K562 (cell line): ENCODE measurements at regions not wholly inside any gene's neighbourhood (a gene's known extent, or its start where the extent isn't known, plus 50 kb on each side); places are given as distances from the start of the nearest gene placed in this dataset.

Experiments used
- ATAC-seq: fragments of 200-7000 bp; cut with Tn5 transposase; 3 replicates; pipeline ENCODE4 v1.9.1; 2020; ENCODE audit warnings: moderate library complexity
- BruUV-seq: library from RNA; stranded (reverse); fragments of 400-500 nt; replicated peaks from 2 replicates; lab custom pipeline; 2021; lab: Mats Ljungman, UMichigan
- CTCF ChIA-PET: fragments of 300-600 bp; formaldehyde crosslinking; extraction: SDS; loops from one replicate; lab custom pipeline; 2021; ENCODE audit warnings: low intra/inter-chr PET ratio; lab: Yijun Ruan, JAX
- POLR2A ChIA-PET: fragments of 300-600, 350-650 bp; sonication (Branson Sonifier 250); formaldehyde crosslinking; extraction: SDS; loops from one replicate; lab custom pipeline; 2021; ENCODE audit warnings: antibody characterized with exemption, inconsistent platforms; lab: Yijun Ruan, JAX
- DNase-seq, 4 experiments: peaks; one replicate each; pipeline versions ENCODE4 v3.0.0 to v3.0.0-alpha.2; 2011 to 2018; ENCODE audit warnings: low spot score in 3 of 4, mixed read lengths in 3 of 4; ENCODE audit errors: extremely low read depth in 1 of 4
- FAIRE-seq: peaks from 2 replicates; lab custom pipeline; 2011; peaks lifted over from hg19 to GRCh38; lab: Jason Lieb, UNC
- H2AFZ ChIP-seq: 2 replicates; pipeline ENCODE4 v1.6.0; 2011; ENCODE audit warnings: low read depth, low read length, control low read depth, inconsistent platforms
- H3K27ac ChIP-seq: fragments of 200-600 bp; 3 replicates; pipeline ENCODE4 v1.8.0; 2011; ENCODE audit warnings: low read depth, mild to moderate bottlenecking, control low read depth, inconsistent platforms, low read length, moderate library complexity, mixed read lengths; ENCODE audit errors: extremely low read depth
- H3K27me3 ChIP-seq, 2 experiments: fragments of 300-600 bp in 1 of 2; 2 replicates in 1 of 2; 3 replicates in 1 of 2; pipeline versions ENCODE4 v1.6.0 to v1.8.0; 2011; ENCODE audit warnings: inconsistent platforms in 2 of 2, low read length in 2 of 2, mild to moderate bottlenecking in 1 of 2, mixed read lengths in 1 of 2, moderate library complexity in 1 of 2; ENCODE audit not compliant: control insufficient read depth in 2 of 2, insufficient read depth in 2 of 2
- H3K36me3 ChIP-seq: fragments of 300-600 bp; 3 replicates; pipeline ENCODE4 v1.8.0; 2011; ENCODE audit warnings: mild to moderate bottlenecking, low read length, inconsistent platforms; ENCODE audit not compliant: control insufficient read depth, insufficient read depth
- H3K4me1 ChIP-seq, 2 experiments: fragments of 200-600 bp in 1 of 2; replicated peaks in 1 of 2; 2 replicates in 1 of 2; 3 replicates in 1 of 2; pipeline versions ENCODE4 v1.5.1 to v1.8.0; 2011; ENCODE audit warnings: inconsistent platforms in 2 of 2, low read length in 2 of 2, mild to moderate bottlenecking in 1 of 2, mixed read lengths in 1 of 2, moderate library complexity in 1 of 2; ENCODE audit not compliant: control insufficient read depth in 2 of 2, insufficient read depth in 2 of 2
- H3K4me2 ChIP-seq: 2 replicates; pipeline ENCODE4 v1.6.1; 2011; ENCODE audit warnings: low read length, control low read depth, inconsistent platforms, mixed read lengths; ENCODE audit not compliant: insufficient read depth
- H3K4me3 ChIP-seq: fragments of 200-600 bp; sonication (generic), shearing (Covaris generic); 2 replicates; pipeline ENCODE4 v1.5.1; 2016; ENCODE audit warnings: control low read depth, inconsistent platforms
- H3K79me2 ChIP-seq: fragments of 200-600 bp; 3 replicates; pipeline ENCODE4 v1.8.0; 2011; ENCODE audit warnings: low read length, inconsistent platforms; ENCODE audit not compliant: control insufficient read depth, insufficient read depth
- H3K9ac ChIP-seq, 2 experiments: 2 replicates each; pipeline versions ENCODE4 v1.6.0 to v1.6.1; 2011; ENCODE audit warnings: low read depth in 2 of 2, low read length in 2 of 2, control low read depth in 1 of 2, inconsistent platforms in 1 of 2, mild to moderate bottlenecking in 1 of 2, mixed read lengths in 1 of 2; ENCODE audit not compliant: insufficient read depth in 1 of 2
- H3K9me1 ChIP-seq: one replicate; pipeline ENCODE4 v1.6.0; 2011; ENCODE audit warnings: inconsistent platforms, mild to moderate bottlenecking, low read length, moderate library complexity; ENCODE audit not compliant: control insufficient read depth, insufficient read depth
- H3K9me3 ChIP-seq: replicated peaks from 2 replicates; pipeline ENCODE4 v1.5.1; 2011; ENCODE audit warnings: low read depth, low read length, inconsistent platforms; ENCODE audit not compliant: control insufficient read depth, insufficient read depth
- H4K20me1 ChIP-seq: replicated peaks from 2 replicates; pipeline ENCODE4 v1.6.1; 2011; ENCODE audit warnings: low read length, inconsistent platforms, mixed read lengths; ENCODE audit not compliant: control insufficient read depth, insufficient read depth
- ARID3A ChIP-seq: IDR thresholded peaks from 2 replicates; pipeline ENCODE4 v1.6.1; 2012; ENCODE audit warnings: low read depth, low read length, improper control_type of control experiment, borderline replicate concordance
- GABPB1 ChIP-seq: sonication (generic); formaldehyde crosslinking; IDR thresholded peaks from 2 replicates; pipeline ENCODE4 v1.8.0; 2022; ENCODE audit warnings: mild to moderate bottlenecking, missing genetic modification reagents
- JUNB ChIP-seq: fragments of 450-650 bp; formaldehyde crosslinking; conservative IDR thresholded peaks from 2 replicates; pipeline ENCODE4 v1.4.0; 2020; ENCODE audit warnings: mild to moderate bottlenecking
- KLF6 ChIP-seq: fragments of 250-450 bp; sonication (Bioruptor Pico); IDR thresholded peaks from 2 replicates; pipeline ENCODE4 v1.4.0; 2020; ENCODE audit warnings: mild to moderate bottlenecking, moderate library complexity, borderline replicate concordance
- SP2 ChIP-seq: IDR thresholded peaks from 2 replicates; pipeline ENCODE4 v1.6.1; 2011; ENCODE audit warnings: mild to moderate bottlenecking, low read depth, low read length, moderate library complexity; ENCODE audit not compliant: poor library complexity, severe bottlenecking; ENCODE audit errors: extremely low read depth
- TBL1XR1 ChIP-seq, 2 experiments: IDR thresholded peaks; 2 replicates each; pipeline ENCODE4 v1.6.1; 2012; ENCODE audit warnings: improper control_type of control experiment in 2 of 2, low read length in 2 of 2, mild to moderate bottlenecking in 1 of 2
- TBP ChIP-seq: optimal IDR thresholded peaks from 2 replicates; pipeline ENCODE3; 2011; ENCODE audit warnings: low read depth, low read length, improper control_type of control experiment
- TFAM ChIP-seq: fragments of 250-450 bp; sonication (Bioruptor Pico); conservative IDR thresholded peaks from 2 replicates; pipeline ENCODE4 v1.5.0; 2021; ENCODE audit warnings: mild to moderate bottlenecking, moderate library complexity
- ZNF445 ChIP-seq: fragments of 250-450 bp; sonication (Bioruptor Pico); IDR thresholded peaks from 2 replicates; pipeline ENCODE4 v1.4.0; 2020; ENCODE audit warnings: low read depth, mild to moderate bottlenecking, moderate library complexity
- WGBS: fragments of 100-300 bp; shearing (Covaris generic); methylation state at CpG from one replicate; pipeline ENCODE4 v1.1.6; 2016; ENCODE audit warnings: low coverage, mixed read lengths; ENCODE audit not compliant: insufficient coverage; ENCODE audit errors: missing lambda C conversion rate; 5-methylcytosine and 5-hydroxymethylcytosine counted together
- in situ Hi-C: fragments of 300-500 bp; cut with MboI; formaldehyde crosslinking; loops from 4 replicates; pipeline ENCODE4 v1.15.0; 2018; ENCODE audit warnings: inconsistent platforms, mixed read lengths
- intact Hi-C: fragments of 100-400 bp; cut with micrococcal nuclease; formaldehyde crosslinking; loops from 2 replicates; pipeline ENCODE4 v1.14.2; 2022

- DNase-seq = no peak
- CTCF ChIA-PET = no interaction called here
- 0 out of 2 replicates have a peak, but pooled peaks cover 1% of the 10 kb centered on the region for H3K9me3 ChIP-seq
- no peak overlapping the region for H2AFZ ChIP-seq
- no TSS peak for BruUV-seq
- H3K79me2 ChIP-seq = no peaks in the 10 kb centered on the region
- H3K4me3 ChIP-seq = no peak overlapping the region
- no peak overlapping the region for H3K27ac ChIP-seq
- no peaks in the 10 kb centered on the region for H3K4me1 ChIP-seq
- no peak for FAIRE-seq
- H3K9me1 ChIP-seq = no peaks in the 10 kb centered on the region
- POLR2A ChIA-PET = no interaction called here
- in situ Hi-C loops = no loop called here
- intact Hi-C loops = no loop called here
- 0% methylated on average over 2 of the region's 2 CpGs for WGBS
- TF ChIP-seq ZNF445 = no peak
- no peak for TF ChIP-seq TBL1XR1 (IDR thresholded peaks at IDR 0.05; ENCODE audit: low read length in 2 of 2)
- TF ChIP-seq ARID3A = no peak
- TF ChIP-seq GABPB1 (CRISPR knock-in tag) = no peak
- no peak for TF ChIP-seq JUNB (CRISPR knock-in tag)
- TF ChIP-seq TFAM (CRISPR knock-in tag) = no peak
- TF ChIP-seq KLF6 (CRISPR knock-in tag) = no peak
- no peak for TF ChIP-seq TBP
- no peak for TF ChIP-seq SP2
- TF ChIP-seq, all 486 proteins: peak for 0
- Histone ChIP-seq H4K20me1 (no peaks in the 10 kb centered on the region), H3K27me3 (no peaks in the 10 kb centered on the region), H3K4me2 (no peak overlapping the region), H3K9ac (no peak overlapping the region), H3K36me3 (no peaks in the 10 kb centered on the region)
- no peak for ATAC-seq
Measured at GRCh38 chr3:30129765-30130164, 476.6 kb upstream of the TGFBR2 start.
